ENCODE measurements at regions not wholly inside any gene's neighbourhood (a gene's known extent, or its start where the extent isn't known, plus 50 kb on each side); places are given as distances from the start of the nearest gene placed in this dataset.

GRCh38 chr1:219308367-219308766 lies 134.7 kb downstream of the LYPLAL1 start:
- TF ChIP-seq CTCF (IDR thresholded peaks at IDR 0.05) (no peak), POLR2A (IDR thresholded peaks at IDR 0.05) (no peak)

Data from adrenal gland (tissue), 5 donors.